Stimulated activated CD4-positive, alpha-beta T cell treated with anti-CD3 and anti-CD28 coated beads, Interleukin-4, amount 100 ng/mL, for 48 hours (primary cell): ENCODE measurements at regions not wholly inside any gene's neighbourhood (a gene's known extent, or its start where the extent isn't known, plus 50 kb on each side); places are given as distances from the start of the nearest gene placed in this dataset.

Experiments used
- DNase-seq, 2 donors: peaks; one replicate each; pipeline ENCODE4 v3.0.0-alpha.2; 2020; ENCODE audit warnings: low read depth in 2 of 2

- DNase-seq: no peak
Observed at GRCh38 chr20:48205281-48205782, 420.1 kb upstream of the SULF2 start.

GRCh38 chr20:48204499-48204898 lies 419.2 kb upstream of the SULF2 start:
- no peak for DNase-seq

- no peak for DNase-seq
Observed at GRCh38 chr20:48203252-48203651, 418.0 kb upstream of the SULF2 start.

DNA sequence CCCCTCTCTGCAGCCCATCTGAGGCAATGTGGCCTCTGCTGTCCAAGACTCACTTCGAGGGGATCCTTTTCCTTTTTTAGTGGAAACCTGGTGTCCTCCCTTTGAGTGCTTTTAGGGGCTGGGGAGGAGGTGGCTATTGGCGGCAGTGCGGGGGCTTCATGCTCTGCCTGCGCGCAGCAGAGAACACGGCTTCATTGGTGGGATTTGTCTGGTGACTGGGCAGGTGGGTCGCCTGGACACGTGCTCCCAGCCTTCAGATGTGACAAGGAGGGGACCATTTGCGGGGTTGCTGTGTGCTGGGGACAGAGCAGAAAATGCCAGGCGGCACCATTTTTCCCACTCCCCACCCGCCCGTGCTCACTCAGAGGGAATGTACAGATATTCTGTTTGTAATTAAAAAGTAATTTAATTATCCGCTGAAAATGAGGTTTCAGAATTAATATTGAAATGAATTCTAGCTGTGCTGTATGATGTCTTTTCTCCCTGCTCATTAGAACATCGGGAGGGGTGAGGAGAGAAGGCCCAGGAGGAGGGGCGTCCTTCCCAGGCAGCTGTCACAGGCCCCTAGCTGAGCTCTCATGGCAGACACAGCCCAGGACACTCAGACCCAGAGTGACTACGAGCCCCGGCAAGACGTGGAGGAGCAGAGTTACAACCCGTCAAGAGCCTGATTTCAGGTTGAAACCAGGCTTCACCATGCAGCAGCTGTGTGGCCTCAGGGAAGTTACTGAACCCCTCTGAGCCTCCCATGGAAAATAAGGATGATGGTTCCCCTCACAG lies 417.2 kb upstream of the SULF2 start:
- DNase-seq: no peak

DNA sequence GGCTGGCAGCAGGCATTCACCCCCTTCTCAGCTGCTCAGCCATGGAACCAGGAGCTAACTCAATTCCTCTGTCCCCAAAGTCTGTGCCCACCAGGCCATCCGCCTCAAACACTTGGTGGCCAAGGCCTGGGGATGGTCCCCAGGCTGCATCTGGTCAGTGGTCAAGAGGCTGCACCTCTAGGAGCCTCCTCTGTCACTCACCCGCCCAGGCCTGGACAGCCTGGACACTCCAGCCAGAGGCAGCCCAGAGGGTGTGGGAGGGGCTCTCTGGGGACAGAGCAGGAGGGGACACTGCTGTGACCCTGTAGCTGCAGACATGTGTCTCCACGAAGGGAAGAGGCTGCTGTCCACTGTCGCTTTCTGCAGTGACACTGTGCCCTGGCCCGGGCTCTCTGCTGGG lies 416.6 kb upstream of the SULF2 start:
- no peak for DNase-seq

DNA sequence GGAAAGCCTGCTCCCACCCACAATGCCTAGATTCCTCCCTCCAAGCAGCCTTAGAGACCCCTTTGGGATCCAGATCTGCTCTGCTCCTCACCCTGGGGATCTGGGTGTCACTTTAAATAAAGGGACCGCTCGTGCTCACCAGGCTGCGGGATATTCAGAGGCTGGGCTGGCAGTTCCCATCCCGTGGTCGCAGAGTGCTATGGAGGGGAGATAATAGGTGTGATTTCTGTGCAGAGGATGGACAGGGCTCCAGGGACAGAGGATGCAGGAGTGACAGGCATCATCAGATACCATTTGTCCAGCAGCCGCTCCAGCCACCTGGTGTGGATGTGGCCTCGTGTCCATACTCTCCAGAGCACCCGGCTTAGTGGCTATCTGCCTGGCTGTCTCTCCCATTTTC lies 415.9 kb upstream of the SULF2 start:
- no peak for DNase-seq

DNA sequence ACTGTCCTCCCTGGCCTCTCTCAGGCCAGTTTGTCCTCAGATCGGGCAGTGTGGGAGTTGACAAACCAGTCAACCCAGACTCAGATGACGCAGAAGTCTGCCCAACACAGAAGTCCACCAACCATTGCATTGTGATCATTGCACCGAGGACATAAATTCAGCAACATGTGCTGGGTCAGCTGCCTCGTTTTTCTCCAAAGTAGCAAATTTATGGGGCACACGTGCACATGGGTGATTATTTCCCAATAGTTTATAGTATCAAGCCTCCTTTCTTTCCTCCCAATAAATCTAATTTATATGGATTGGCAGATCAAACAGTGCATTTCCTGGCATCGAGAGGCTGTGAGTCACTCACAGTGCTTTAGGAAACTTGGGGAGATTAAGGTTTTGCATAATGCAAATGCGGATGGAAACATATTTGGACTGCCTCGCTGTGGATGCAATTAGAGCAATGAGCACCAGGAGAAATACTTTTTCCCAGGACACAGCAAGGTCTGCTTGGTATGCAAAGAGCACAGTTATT lies 413.7 kb upstream of the SULF2 start:
- no peak for DNase-seq

DNA sequence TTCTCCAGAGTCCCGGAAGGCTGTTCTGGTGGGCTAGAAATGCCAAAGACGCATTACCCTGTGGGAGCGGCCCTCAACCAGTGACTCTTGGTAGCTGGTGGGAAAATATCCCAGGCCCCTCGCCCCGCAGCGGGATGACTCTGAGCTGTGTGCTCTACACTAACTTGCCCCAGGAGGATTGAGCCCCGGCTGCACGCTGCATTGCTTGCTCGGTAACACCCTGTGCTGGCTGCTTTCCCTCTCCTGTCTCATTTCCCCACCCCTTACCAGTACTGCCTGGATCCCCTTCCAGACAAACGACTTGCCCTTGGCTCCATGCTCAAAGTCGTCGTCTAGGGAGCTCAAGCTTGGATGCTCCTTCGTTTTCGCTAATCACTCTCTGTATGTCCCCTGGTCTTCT lies 411.8 kb upstream of the SULF2 start:
- no peak for DNase-seq

DNA sequence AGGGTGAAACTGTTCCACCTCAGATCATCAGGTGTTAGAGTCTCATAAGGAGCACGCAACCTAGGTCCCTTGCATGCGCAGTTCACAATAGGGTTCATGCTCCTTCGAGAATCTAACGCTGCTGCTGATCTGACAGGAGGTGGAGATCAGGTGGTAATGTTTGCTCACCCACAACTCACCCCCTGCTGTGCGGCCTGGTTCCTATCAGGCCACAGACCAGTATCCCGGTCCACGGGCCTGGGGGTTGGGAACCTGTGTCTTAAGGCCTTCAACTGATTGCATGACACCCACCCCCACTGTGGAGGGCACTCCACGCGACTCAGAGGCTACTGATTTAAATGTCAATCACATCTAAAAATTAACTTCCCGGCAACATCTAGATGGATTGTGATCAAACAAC lies 411.2 kb upstream of the SULF2 start:
- DNase-seq: no peak

DNA sequence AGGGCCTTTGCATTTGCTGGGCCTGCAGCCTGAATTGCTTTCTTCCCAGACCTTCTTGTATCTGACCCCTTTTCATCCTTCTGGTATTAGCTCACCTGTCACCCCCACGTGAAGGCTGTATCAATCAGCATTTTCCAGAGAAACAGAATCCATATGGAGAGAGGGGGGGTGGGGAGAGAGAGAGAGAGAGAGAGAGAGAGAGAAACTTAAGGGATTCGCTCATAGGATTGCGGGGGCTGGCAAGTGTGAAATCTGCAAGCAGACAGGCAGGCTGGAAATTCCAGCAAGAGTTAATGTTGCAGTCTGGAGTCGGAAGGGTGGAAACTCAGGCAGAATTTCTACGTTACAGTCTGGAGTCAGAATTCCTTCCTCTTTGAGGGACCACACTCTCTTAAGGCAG lies 410.7 kb upstream of the SULF2 start:
- no peak for DNase-seq

GRCh38 chr20:48195121-48195870 lies 410.0 kb upstream of the SULF2 start:
- DNase-seq: no peak

- no peak for DNase-seq
Observed at GRCh38 chr20:48194583-48194982, 409.3 kb upstream of the SULF2 start.

DNA sequence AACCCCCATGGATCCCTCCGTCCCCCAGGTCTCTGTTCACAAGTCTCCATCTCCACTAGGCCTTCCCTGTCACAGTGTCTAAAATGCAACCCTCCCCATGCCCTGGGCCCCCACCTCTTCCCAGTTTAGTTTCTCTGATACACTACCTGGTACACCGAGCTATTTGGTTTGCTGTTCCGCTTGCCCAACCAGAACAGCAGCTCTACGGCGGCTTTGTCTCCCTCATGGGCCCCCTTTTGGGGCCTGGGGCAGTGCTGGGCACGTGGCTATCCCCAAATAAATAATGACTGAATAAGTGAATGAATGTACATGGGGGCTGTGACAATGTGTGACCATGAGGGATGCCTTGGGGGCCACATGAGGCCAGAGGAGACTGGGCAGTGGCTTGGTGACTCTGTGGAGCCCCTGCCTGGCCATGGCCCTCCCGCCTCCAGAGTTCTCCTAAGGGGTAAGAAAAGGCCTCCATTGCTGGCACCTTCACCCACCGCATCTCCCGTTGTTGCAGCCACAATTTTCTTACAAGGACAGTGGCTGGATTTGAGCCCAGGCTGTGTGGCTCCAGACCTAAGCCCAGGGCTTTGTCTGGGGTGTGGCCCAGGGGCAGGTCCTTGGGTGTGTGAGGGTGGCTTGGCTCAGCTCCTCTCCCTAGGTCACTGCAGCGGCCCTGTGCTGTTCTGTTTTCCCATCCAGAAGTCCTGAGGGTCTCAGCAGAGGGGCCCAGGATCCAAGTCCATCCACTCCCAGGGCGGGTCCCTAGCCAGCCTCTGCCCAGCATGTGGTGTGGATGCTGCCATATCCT lies 408.5 kb upstream of the SULF2 start:
- no peak for DNase-seq

DNA sequence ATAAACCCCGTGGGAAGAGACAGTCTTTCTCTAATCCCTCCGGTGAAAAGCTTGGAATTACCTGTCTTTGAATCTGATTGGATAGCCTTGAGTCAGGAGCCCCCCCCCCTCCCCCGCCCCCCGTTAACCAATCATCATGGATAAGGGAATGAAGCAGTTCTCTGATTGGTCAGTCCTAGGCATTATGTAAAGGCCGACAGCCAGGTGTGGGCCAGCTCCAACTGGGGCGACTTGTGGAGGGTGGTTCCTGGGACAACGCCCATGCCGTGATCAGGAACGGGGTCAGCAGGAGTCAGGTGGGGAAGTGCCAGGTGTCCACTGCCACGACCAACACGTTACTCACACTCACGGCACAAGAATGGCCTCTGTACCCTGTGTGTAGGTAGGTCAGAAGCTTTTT lies 406.8 kb upstream of the SULF2 start:
- no peak for DNase-seq

DNA sequence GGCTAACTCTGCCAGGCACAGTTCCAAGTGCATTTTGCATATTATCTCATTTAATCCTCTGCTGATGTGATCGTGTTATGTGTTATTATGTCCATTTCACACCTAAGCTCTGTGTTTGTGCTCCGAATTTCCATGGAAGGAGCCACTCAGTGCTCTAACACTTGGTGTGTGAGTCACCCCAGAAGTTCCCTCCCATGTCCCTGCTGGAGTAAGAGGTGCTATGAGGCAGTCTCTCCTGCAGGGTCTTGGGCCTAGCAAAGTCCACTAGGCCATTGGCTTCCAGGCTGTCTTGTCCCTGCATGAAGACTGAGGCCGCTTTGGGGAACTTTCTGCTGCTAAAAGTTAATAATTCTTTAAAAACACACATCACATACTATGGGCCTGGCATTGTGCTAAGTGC lies 405.9 kb upstream of the SULF2 start:
- no peak for DNase-seq

GRCh38 chr20:48190757-48191156 lies 405.5 kb upstream of the SULF2 start:
- DNase-seq: no peak

DNA sequence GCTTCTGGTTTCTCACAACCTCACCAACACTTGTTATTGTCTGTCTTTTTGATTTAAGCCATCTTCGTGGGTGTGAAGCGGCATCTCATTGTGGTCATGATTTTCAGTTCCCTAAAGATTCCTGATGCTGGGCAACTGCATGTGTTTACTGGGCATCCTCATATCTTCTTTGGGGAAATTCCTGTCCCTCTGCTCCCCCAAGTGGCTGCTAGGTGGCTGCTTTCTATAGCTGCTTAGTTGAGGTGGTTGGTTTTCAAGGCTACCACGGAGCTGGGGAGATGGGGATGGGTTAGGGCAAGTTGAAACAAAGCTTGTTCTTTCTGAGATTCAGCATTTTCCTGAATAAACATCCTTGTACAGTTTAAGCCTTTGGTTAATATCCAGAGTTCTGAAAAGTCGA lies 403.9 kb upstream of the SULF2 start:
- DNase-seq: no peak

GRCh38 chr20:48187851-48188250 lies 402.6 kb upstream of the SULF2 start:
- DNase-seq: no peak

DNA sequence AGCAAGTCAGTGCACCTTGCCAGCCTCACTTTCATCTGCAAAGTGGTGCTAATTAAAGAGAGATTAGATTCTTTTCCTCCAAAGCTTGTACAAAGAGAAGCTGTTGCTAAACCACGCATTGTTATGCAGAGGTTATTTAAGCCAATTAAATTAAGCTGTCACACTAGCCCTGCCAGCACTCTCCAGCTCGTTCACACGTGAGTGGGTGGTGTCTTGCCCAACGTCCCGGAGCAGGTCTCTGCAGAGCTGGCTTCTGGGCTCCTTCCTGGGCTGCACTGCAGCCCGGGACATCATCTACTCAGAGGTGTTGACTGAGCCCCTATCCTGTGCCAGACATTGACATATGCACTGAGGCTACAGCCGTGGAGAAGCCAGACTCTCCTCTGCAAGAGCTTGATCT lies 401.6 kb upstream of the SULF2 start:
- DNase-seq: no peak

DNA sequence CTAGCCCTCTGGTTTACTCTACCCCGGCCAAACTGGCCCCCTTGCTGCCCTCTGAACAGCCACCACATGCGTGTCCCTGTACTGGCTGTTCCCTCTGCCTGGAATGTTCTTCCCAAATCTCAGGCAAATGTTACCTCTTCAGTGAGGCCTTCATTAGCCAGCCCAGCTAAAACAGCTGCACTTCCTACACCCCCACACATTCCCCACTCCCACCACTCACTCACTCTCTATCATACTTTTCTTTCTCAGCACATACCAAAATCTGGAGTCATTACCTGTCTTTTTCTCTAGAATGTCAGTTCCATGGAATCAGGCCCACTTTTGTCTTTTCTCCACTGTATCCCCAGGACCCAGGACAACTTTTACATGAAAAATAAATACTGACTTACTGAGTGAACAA lies 401.2 kb upstream of the SULF2 start:
- no peak for DNase-seq

DNA sequence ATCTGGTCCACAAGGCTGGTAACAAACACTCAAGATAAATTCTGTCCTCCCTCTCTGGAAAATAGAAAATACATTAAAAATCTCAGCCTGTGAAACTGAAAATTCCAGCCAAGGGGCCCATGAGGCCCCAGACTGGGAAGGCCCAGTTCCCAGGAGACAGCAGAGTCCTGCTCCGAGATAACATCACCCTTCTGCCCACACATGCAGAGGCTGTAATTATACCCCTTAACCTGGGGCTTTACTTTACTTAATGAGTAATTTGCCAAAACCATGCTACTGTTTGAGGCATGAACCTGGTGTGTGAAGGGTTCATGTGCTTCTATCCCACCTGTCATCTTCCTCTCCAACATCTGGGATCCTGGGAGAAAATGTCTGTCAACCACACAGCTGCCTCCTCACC lies 398.9 kb upstream of the SULF2 start:
- DNase-seq: no peak

DNA sequence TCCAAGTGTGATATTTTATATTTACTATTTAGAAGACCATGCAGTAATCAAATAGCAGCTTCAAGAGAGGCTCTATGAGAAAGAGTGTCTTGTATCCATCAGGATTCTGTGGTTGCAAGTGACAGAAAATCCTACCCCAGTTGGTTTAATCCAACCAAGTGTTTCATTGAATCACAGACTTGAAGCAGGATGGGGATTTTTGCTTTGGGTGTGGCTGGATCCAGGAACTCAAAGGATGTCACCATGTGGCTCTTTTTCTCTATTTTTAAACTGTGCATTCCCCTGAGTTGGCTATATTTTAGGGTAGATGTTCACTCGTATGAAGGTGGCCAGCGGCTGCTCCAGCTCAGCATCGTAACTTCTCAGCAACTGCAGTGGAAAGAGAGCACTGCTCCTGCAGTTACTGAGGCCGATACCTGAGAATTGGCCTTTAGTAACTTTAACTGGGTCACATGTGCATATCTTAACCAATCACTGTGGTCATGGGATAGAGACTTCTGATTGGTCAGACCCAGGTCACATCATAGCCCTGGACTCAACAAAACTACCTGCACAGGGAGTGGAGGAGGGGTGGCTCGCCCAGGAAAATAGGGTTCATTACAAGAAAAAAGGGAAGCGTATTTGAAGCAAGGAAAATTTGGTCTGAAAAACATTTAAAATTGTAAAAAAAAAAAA lies 396.1 kb upstream of the SULF2 start:
- no peak for DNase-seq
